22Rv1 (cell line): ENCODE measurements at regions not wholly inside any gene's neighbourhood (a gene's known extent, or its start where the extent isn't known, plus 50 kb on each side); places are given as distances from the start of the nearest gene placed in this dataset.

Experiments used
- H3K27ac ChIP-seq: fragments of 450-650 bp; 2 replicates; pipeline ENCODE4 v1.5.1; 2017
- CTCF ChIP-seq: fragments of 450-650 bp; IDR thresholded peaks from 2 replicates; pipeline ENCODE4 v1.5.1; 2017; ENCODE audit warnings: mild to moderate bottlenecking
- ZFX ChIP-seq: fragments of 450-650 bp; IDR thresholded peaks from 2 replicates; pipeline ENCODE4 v1.6.1; 2017; ENCODE audit warnings: antibody characterized with exemption, borderline replicate concordance

- TF ChIP-seq CTCF (no peak), ZFX (no peak)
- H3K27ac ChIP-seq: no peak overlapping the region
These were observed 202.1 kb upstream of the B3GAT1 start for GRCh38 chr11:134614141-134614540.

- no peak for TF ChIP-seq ZFX
- TF ChIP-seq CTCF: no peak
- no peak overlapping the region for H3K27ac ChIP-seq
These were observed 201.6 kb upstream of the B3GAT1 start for GRCh38 chr11:134613646-134614045.

GRCh38 chr11:134612140-134613030, 200.3 kb upstream of the B3GAT1 start:
- no peak for TF ChIP-seq ZFX
- no peak for TF ChIP-seq CTCF
- no peak overlapping the region for H3K27ac ChIP-seq

GRCh38 chr11:134611537-134611936, 199.5 kb upstream of the B3GAT1 start:
- TF ChIP-seq CTCF (no peak), ZFX (no peak)
- H3K27ac ChIP-seq: no peak overlapping the region

GRCh38 chr11:134610116-134610910, 198.3 kb upstream of the B3GAT1 start:
- TF ChIP-seq CTCF (no peak), ZFX (no peak)

GRCh38 chr11:134609361-134610115, 197.5 kb upstream of the B3GAT1 start:
- no peak for TF ChIP-seq ZFX
- TF ChIP-seq CTCF: no peak

More at GRCh38 chr11:134610116-134610910, 198.3 kb upstream of the B3GAT1 start:
- H3K27ac ChIP-seq: no peak overlapping the region

More at GRCh38 chr11:134609361-134610115, 197.5 kb upstream of the B3GAT1 start:
- H3K27ac ChIP-seq: no peak overlapping the region
